Parathyroid adenoma (tissue), 2 donors: ENCODE measurements at regions not wholly inside any gene's neighbourhood (a gene's known extent, or its start where the extent isn't known, plus 50 kb on each side); places are given as distances from the start of the nearest gene placed in this dataset.

Experiments used
- H2AFZ ChIP-seq: fragments of 300-600 bp; sonication (generic); one replicate; pipeline ENCODE4 v1.7.0; 2017; ENCODE audit warnings: antibody characterized with exemption, mild to moderate bottlenecking
- H3K27ac ChIP-seq: fragments of 300-600 bp; sonication (generic); one replicate; pipeline ENCODE4 v1.7.0; 2017
- H3K27me3 ChIP-seq: fragments of 300-600 bp; sonication (generic); one replicate; pipeline ENCODE4 v1.7.0; 2017; ENCODE audit warnings: low read length; ENCODE audit not compliant: control insufficient read depth, insufficient read depth
- H3K36me3 ChIP-seq: fragments of 300-600 bp; sonication (generic); one replicate; pipeline ENCODE4 v1.7.0; 2017; ENCODE audit warnings: low read length; ENCODE audit not compliant: control insufficient read depth, insufficient read depth
- H3K4me1 ChIP-seq: fragments of 300-600 bp; sonication (generic); one replicate; pipeline ENCODE4 v1.7.0; 2017; ENCODE audit warnings: control low read depth
- H3K4me2 ChIP-seq: fragments of 300-600 bp; sonication (generic); one replicate; pipeline ENCODE4 v1.7.0; 2017; ENCODE audit warnings: low read length
- H3K4me3 ChIP-seq: fragments of 300-600 bp; sonication (generic); one replicate; pipeline ENCODE4 v1.7.0; 2017; ENCODE audit warnings: low read depth, low read length
- H3K79me2 ChIP-seq: fragments of 300-600 bp; sonication (generic); one replicate; pipeline ENCODE4 v1.7.0; 2017; ENCODE audit warnings: control low read depth
- H3K9ac ChIP-seq: fragments of 300-600 bp; sonication (generic); one replicate; pipeline ENCODE4 v1.7.0; 2017; ENCODE audit warnings: mild to moderate bottlenecking
- H3K9me3 ChIP-seq: fragments of 300-600 bp; sonication (generic); one replicate; pipeline ENCODE4 v1.7.0; 2017; ENCODE audit warnings: low read length; ENCODE audit not compliant: control insufficient read depth
- CTCF ChIP-seq: fragments of 300-600 bp; sonication (generic); IDR thresholded peaks from one replicate; pipeline ENCODE4 v1.7.0; 2017; ENCODE audit warnings: antibody characterized with exemption, mild to moderate bottlenecking
- donor health status: primary hyperparathyroidism.

- Histone ChIP-seq H3K27me3 (no peaks in the 10 kb centered on the region), H3K27ac (no peak overlapping the region), H3K4me2 (no peak overlapping the region), H3K4me1 (no peaks in the 10 kb centered on the region), H3K79me2 (no peaks in the 10 kb centered on the region), H2AFZ (no peak overlapping the region), H3K4me3 (no peak overlapping the region), H3K9ac (no peak overlapping the region), H3K36me3 (no peaks in the 10 kb centered on the region), H3K9me3 (no peaks in the 10 kb centered on the region)
- TF ChIP-seq CTCF, result no peak
These were observed 55.9 kb upstream of the KLF13 start for GRCh38 chr15:31270767-31271166.

GRCh38 chr15:31271224-31271635 is 55.4 kb upstream of the KLF13 start:
- H3K4me1 ChIP-seq, result no peaks in the 10 kb centered on the region
- TF ChIP-seq CTCF, result no peak
- H3K9me3 ChIP-seq, result no peaks in the 10 kb centered on the region
- no peak overlapping the region for H3K4me3 ChIP-seq
- H3K36me3 ChIP-seq, result no peaks in the 10 kb centered on the region
- no peaks in the 10 kb centered on the region for H3K27me3 ChIP-seq
- H3K9ac ChIP-seq, result no peak overlapping the region
- H2AFZ ChIP-seq, result no peak overlapping the region
- H3K4me2 ChIP-seq, result no peak overlapping the region
- no peaks in the 10 kb centered on the region for H3K79me2 ChIP-seq
- H3K27ac ChIP-seq, result no peak overlapping the region

- Histone ChIP-seq H3K4me2 (no peak overlapping the region), H3K79me2 (no peaks in the 10 kb centered on the region), H3K27me3 (no peaks in the 10 kb centered on the region), H3K36me3 (no peaks in the 10 kb centered on the region), H3K4me1 (no peaks in the 10 kb centered on the region), H2AFZ (no peak overlapping the region), H3K27ac (no peak overlapping the region), H3K9ac (no peak overlapping the region), H3K4me3 (no peak overlapping the region), H3K9me3 (no peaks in the 10 kb centered on the region)
- no peak for TF ChIP-seq CTCF
These were observed 54.7 kb upstream of the KLF13 start for GRCh38 chr15:31271711-31272557.

- Histone ChIP-seq H3K27me3 (no peaks in the 10 kb centered on the region), H3K27ac (no peak overlapping the region), H2AFZ (no peak overlapping the region), H3K4me3 (no peak overlapping the region), H3K4me2 (no peak overlapping the region), H3K79me2 (no peaks in the 10 kb centered on the region), H3K9ac (no peak overlapping the region), H3K4me1 (no peaks in the 10 kb centered on the region), H3K9me3 (no peaks in the 10 kb centered on the region), H3K36me3 (no peaks in the 10 kb centered on the region)
- no peak for TF ChIP-seq CTCF
These were observed 53.9 kb upstream of the KLF13 start for GRCh38 chr15:31272558-31273257.
